Activated T-cell treated with anti-CD3 and anti-CD28 coated beads, Interleukin-2, amount 50 U/mL, for 72 hours (primary cell): ENCODE measurements at regions not wholly inside any gene's neighbourhood (a gene's known extent, or its start where the extent isn't known, plus 50 kb on each side); places are given as distances from the start of the nearest gene placed in this dataset.
A peak's percentile ranks its signal among the peaks of the same experiment; 100 is the strongest.

ENCODE experiments used
- ATAC-seq, 2 donors: fragments of 150-1000 bp; cut with Tn5 transposase; replicated peaks in 1 of 2; 2 replicates each; pipeline ENCODE4 v1.10.0; 2021; ENCODE audit warnings: moderate library complexity in 2 of 2, mild to moderate bottlenecking in 1 of 2
- DNase-seq, 2 donors: peaks; one replicate each; pipeline ENCODE4 v3.0.0; 2021 to 2022; ENCODE audit warnings: mixed read lengths in 1 of 2
- H3K27ac Mint-ChIP-seq: one replicate; pipeline ENCODE4 v1.8.0; 2022; ENCODE audit warnings: mild to moderate bottlenecking, moderate library complexity, mixed read lengths
- H3K27me3 Mint-ChIP-seq: one replicate; pipeline ENCODE4 v1.8.0; 2022; ENCODE audit warnings: low read depth, mixed read lengths
- H3K36me3 Mint-ChIP-seq, 2 donors: one replicate each; pipeline ENCODE4 v1.8.0; 2022; ENCODE audit warnings: mixed read lengths in 2 of 2, mild to moderate bottlenecking in 1 of 2; ENCODE audit not compliant: insufficient read depth in 2 of 2
- H3K4me1 Mint-ChIP-seq: one replicate; pipeline ENCODE4 v1.8.0; 2022; ENCODE audit warnings: low read depth, mixed read lengths
- H3K4me3 Mint-ChIP-seq, 2 donors: one replicate each; pipeline ENCODE4 v1.8.0; 2022; ENCODE audit warnings: mild to moderate bottlenecking in 2 of 2, mixed read lengths in 2 of 2, moderate library complexity in 2 of 2
- H3K9me3 Mint-ChIP-seq, 2 donors: one replicate each; pipeline ENCODE4 v1.8.0; 2022; ENCODE audit warnings: mixed read lengths in 2 of 2

- Mint-ChIP-seq H3K9me3 (no peaks in the 10 kb centered on the region), H3K4me3 (no peak overlapping the region), H3K27ac (no peak overlapping the region), H3K4me1 (peaks cover 5% of the 10 kb centered on the region), H3K36me3 (no peaks in the 10 kb centered on the region), H3K27me3 (no peaks in the 10 kb centered on the region)
- DNase-seq = peak; percentile 3 to 60
- peak; percentile 64 to 96 for ATAC-seq
Measured at GRCh38 chr15:98160236-98160635, 199.7 kb downstream of the ARRDC4 start.

- Mint-ChIP-seq H3K4me3 (no peak overlapping the region), H3K27ac (no peak overlapping the region), H3K36me3 (no peaks in the 10 kb centered on the region), H3K4me1 (peaks cover 5% of the 10 kb centered on the region), H3K27me3 (no peaks in the 10 kb centered on the region), H3K9me3 (no peaks in the 10 kb centered on the region)
- ATAC-seq (no peak), DNase-seq (no peak)
Measured at GRCh38 chr15:98163319-98164045, 203.0 kb downstream of the ARRDC4 start.

GRCh38 chr15:98164571-98164970, 204.1 kb downstream of the ARRDC4 start:
- DNase-seq = no peak
- Mint-ChIP-seq H3K9me3 (no peaks in the 10 kb centered on the region), H3K4me3 (no peak overlapping the region), H3K27me3 (no peaks in the 10 kb centered on the region), H3K36me3 (no peaks in the 10 kb centered on the region), H3K27ac (no peak overlapping the region), H3K4me1 (peaks cover 5% of the 10 kb centered on the region)
- ATAC-seq = no peak

- H3K4me3 Mint-ChIP-seq = no peak overlapping the region
- peaks cover 4% of the 10 kb centered on the region for H3K4me1 Mint-ChIP-seq
- ATAC-seq = no peak
Measured at GRCh38 chr15:98164986-98165385, 204.5 kb downstream of the ARRDC4 start.

GRCh38 chr15:98167722-98168268, 207.3 kb downstream of the ARRDC4 start:
- H3K4me1 Mint-ChIP-seq = no peaks in the 10 kb centered on the region
- no peak for DNase-seq
- no peaks in the 10 kb centered on the region for H3K36me3 Mint-ChIP-seq
- H3K4me3 Mint-ChIP-seq = no peak overlapping the region
- no peak for ATAC-seq
- H3K27ac Mint-ChIP-seq = no peak overlapping the region
- peaks cover 0 to under 1% of the 10 kb centered on the region in 2 donors for H3K9me3 Mint-ChIP-seq
- H3K27me3 Mint-ChIP-seq = no peaks in the 10 kb centered on the region

More at GRCh38 chr15:98164986-98165385, 204.5 kb downstream of the ARRDC4 start:
- Mint-ChIP-seq H3K36me3 (no peaks in the 10 kb centered on the region), H3K27me3 (no peaks in the 10 kb centered on the region), H3K27ac (no peak overlapping the region), H3K9me3 (no peaks in the 10 kb centered on the region)
- DNase-seq = no peak

- no peaks in the 10 kb centered on the region for H3K36me3 Mint-ChIP-seq
- no peak overlapping the region for H3K4me3 Mint-ChIP-seq
- peaks cover 4% of the 10 kb centered on the region for H3K27me3 Mint-ChIP-seq
- H3K9me3 Mint-ChIP-seq = peaks cover 0 to 1% of the 10 kb centered on the region in 2 donors
- no peak overlapping the region for H3K27ac Mint-ChIP-seq
- DNase-seq (no peak), ATAC-seq (peak in 1 of 2 donors; percentile 54)
- H3K4me1 Mint-ChIP-seq = no peaks in the 10 kb centered on the region
Measured at GRCh38 chr15:98169551-98169950, 209.0 kb downstream of the ARRDC4 start.

GRCh38 chr15:98174286-98174685, 213.8 kb downstream of the ARRDC4 start:
- H3K27me3 Mint-ChIP-seq = peaks cover 30% of the 10 kb centered on the region
- no peaks in the 10 kb centered on the region for H3K36me3 Mint-ChIP-seq
- H3K27ac Mint-ChIP-seq = no peak overlapping the region
- H3K9me3 Mint-ChIP-seq = peaks cover 0 to 1% of the 10 kb centered on the region in 2 donors
- H3K4me3 Mint-ChIP-seq = no peak overlapping the region
- H3K4me1 Mint-ChIP-seq = peaks cover 15% of the 10 kb centered on the region
- DNase-seq (no peak), ATAC-seq (no peak)

- Mint-ChIP-seq H3K4me3 (no peak overlapping the region), H3K4me1 (peaks cover 15% of the 10 kb centered on the region), H3K27me3 (peaks cover 36% of the 10 kb centered on the region), H3K36me3 (no peaks in the 10 kb centered on the region), H3K27ac (no peak overlapping the region), H3K9me3 (peaks cover 0 to 1% of the 10 kb centered on the region in 2 donors)
- DNase-seq (no peak), ATAC-seq (no peak)
Measured at GRCh38 chr15:98174841-98175240, 214.3 kb downstream of the ARRDC4 start.

GRCh38 chr15:98177966-98178592, 217.6 kb downstream of the ARRDC4 start:
- peak; percentile 72 to 76 for ATAC-seq
- H3K4me3 Mint-ChIP-seq = no peak overlapping the region
- peaks cover 15% of the 10 kb centered on the region for H3K4me1 Mint-ChIP-seq
- no peaks in the 10 kb centered on the region for H3K36me3 Mint-ChIP-seq
- no peak overlapping the region for H3K27ac Mint-ChIP-seq
- no peaks in the 10 kb centered on the region for H3K9me3 Mint-ChIP-seq
- H3K27me3 Mint-ChIP-seq = peaks cover 36% of the 10 kb centered on the region
- peak; percentile 22 to 45 for DNase-seq

GRCh38 chr15:98178861-98179260, 218.4 kb downstream of the ARRDC4 start:
- ATAC-seq (no peak), DNase-seq (no peak)
- no peaks in the 10 kb centered on the region for H3K36me3 Mint-ChIP-seq
- peaks cover 36% of the 10 kb centered on the region for H3K27me3 Mint-ChIP-seq
- H3K4me1 Mint-ChIP-seq = peaks cover 15% of the 10 kb centered on the region
- no peaks in the 10 kb centered on the region for H3K9me3 Mint-ChIP-seq
- H3K27ac Mint-ChIP-seq = no peak overlapping the region
- no peak overlapping the region for H3K4me3 Mint-ChIP-seq

GRCh38 chr15:98187549-98187948, 227.0 kb downstream of the ARRDC4 start:
- DNase-seq (no peak), ATAC-seq (no peak)
- Mint-ChIP-seq H3K4me3 (no peak overlapping the region), H3K36me3 (no peaks in the 10 kb centered on the region), H3K27ac (no peak overlapping the region), H3K4me1 (no peaks in the 10 kb centered on the region), H3K27me3 (peaks cover 7% of the 10 kb centered on the region), H3K9me3 (no peaks in the 10 kb centered on the region)

GRCh38 chr15:98190914-98191313, 230.4 kb downstream of the ARRDC4 start:
- H3K27me3 Mint-ChIP-seq = peaks cover 7% of the 10 kb centered on the region
- H3K4me1 Mint-ChIP-seq = no peaks in the 10 kb centered on the region
- no peaks in the 10 kb centered on the region for H3K9me3 Mint-ChIP-seq
- H3K27ac Mint-ChIP-seq = no peak overlapping the region
- no peak for ATAC-seq
- no peaks in the 10 kb centered on the region for H3K36me3 Mint-ChIP-seq
- no peak overlapping the region for H3K4me3 Mint-ChIP-seq
- no peak for DNase-seq

GRCh38 chr15:98195796-98196195, 235.3 kb downstream of the ARRDC4 start:
- no peak for DNase-seq
- no peak for ATAC-seq
- Mint-ChIP-seq H3K9me3 (peaks cover 0 to 2% of the 10 kb centered on the region in 2 donors), H3K4me1 (no peaks in the 10 kb centered on the region), H3K36me3 (no peaks in the 10 kb centered on the region), H3K4me3 (no peak overlapping the region), H3K27me3 (peaks cover 14% of the 10 kb centered on the region), H3K27ac (no peak overlapping the region)
